ENCODE measurements at regions not wholly inside any gene's neighbourhood (a gene's known extent, or its start where the extent isn't known, plus 50 kb on each side); places are given as distances from the start of the nearest gene placed in this dataset.
"Not testable (repeated sequence)": the region's sequence is repeated elsewhere in the genome, so short reads cannot be mapped to it uniquely, and the experiment has no call there.

DNA sequence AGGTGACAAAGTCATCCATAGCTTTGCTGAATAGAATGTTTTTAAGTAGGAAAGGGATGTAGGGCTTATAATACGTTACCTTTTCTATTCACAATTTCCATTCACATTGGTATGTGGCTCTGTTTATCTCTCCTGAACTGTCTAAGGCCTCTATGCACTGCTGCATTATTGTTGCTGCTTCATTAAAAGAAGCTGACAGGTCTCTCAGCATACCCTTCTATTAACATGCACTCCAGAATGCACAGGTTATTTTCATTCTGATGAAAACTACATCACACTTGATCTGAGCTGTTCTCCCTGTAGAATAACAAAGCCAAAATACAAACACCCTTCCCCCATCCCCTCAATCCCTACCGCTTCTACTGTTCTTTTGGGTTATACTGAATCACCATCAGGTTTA is 399.3 kb downstream of the TBC1D32 start:
- H3K4me3 ChIP-seq = no peak overlapping the region
- intact Hi-C loops (cut with DNase I) = no loop called here
- no peaks in the 10 kb centered on the region for H3K4me1 ChIP-seq
- no peaks in the 10 kb centered on the region for H3K9me3 ChIP-seq
- H3K36me3 ChIP-seq = no peaks in the 10 kb centered on the region
- TF ChIP-seq, protein P1, sequence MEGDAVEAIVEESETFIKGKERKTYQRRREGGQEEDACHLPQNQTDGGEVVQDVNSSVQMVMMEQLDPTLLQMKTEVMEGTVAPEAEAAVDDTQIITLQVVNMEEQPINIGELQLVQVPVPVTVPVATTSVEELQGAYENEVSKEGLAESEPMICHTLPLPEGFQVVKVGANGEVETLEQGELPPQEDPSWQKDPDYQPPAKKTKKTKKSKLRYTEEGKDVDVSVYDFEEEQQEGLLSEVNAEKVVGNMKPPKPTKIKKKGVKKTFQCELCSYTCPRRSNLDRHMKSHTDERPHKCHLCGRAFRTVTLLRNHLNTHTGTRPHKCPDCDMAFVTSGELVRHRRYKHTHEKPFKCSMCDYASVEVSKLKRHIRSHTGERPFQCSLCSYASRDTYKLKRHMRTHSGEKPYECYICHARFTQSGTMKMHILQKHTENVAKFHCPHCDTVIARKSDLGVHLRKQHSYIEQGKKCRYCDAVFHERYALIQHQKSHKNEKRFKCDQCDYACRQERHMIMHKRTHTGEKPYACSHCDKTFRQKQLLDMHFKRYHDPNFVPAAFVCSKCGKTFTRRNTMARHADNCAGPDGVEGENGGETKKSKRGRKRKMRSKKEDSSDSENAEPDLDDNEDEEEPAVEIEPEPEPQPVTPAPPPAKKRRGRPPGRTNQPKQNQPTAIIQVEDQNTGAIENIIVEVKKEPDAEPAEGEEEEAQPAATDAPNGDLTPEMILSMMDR (IDR thresholded peaks at IDR 0.05) = no peak
- no peak for TF ChIP-seq POLR2A (IDR thresholded peaks at IDR 0.05)
- peaks cover 0 to 3% (median 0%) of the 10 kb centered on the region in 9 donors for H3K27me3 ChIP-seq
- WGBS, 4 donors = 47 to 68% (median 59%) methylated on average over 2 of the region's 2 CpGs
- no peak for ATAC-seq
- DNase-seq = no peak
- H3K27ac ChIP-seq = no peak overlapping the region

DNA sequence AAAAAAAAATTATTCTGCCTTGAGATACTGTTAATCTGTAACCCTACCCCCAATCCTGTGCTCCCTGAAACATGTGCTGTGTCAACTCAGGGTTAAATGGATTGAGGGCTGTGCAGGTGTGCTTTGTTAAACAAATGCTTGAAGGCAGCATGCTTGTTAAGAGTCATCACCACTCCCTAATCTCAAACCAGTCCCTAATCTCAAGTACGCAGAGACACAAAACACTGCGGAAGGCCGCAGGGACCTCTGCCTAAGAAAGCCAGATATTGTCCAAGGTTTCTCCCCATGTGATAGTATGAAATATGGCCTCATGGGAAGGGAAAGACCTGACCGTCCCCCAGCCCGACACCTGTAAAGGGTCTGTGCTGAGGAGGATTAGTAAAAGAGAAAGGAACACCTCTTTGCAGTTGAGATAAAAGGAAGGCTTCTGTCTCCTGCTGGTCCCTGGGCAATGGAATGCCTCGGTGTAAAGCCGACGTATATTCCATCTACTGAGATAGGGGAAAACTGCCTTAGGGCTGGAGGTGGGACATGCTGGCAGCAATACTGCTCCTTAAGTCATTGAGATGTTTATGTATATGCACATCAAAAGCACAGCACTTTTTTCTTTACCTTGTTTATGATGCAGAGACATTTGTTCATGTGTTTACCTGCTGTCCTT is 402.6 kb downstream of the TBC1D32 start:
- 18 to 30% (median 22%) methylated on average over 8 of the region's 8 CpGs for WGBS, 4 donors
- ATAC-seq; intact Hi-C loops (cut with DNase I): not testable (repeated sequence)

DNA sequence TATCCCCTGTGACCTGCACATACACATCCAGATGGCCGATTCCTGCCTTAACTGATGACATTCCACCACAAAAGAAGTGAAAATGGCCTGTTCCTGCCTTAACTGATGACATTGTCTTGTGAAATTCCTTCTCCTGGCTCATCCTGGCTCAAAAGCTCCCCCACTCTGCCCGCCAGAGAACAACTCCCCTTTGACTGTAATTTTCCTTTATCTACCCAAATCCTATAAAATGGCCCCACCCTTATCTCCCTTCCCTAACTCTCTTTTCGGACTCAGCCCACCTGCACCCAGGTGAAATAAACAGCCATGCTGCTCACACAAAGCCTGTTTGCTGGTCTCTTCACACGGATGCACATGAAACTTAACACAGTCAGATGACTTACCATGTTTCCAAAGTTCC is 403.8 kb downstream of the TBC1D32 start:
- intact Hi-C loops (cut with DNase I); H3K27ac ChIP-seq; H3K4me3 ChIP-seq; H3K9me3 ChIP-seq; DNase-seq; H3K4me1 ChIP-seq; H3K36me3 ChIP-seq; H3K27me3 ChIP-seq; ATAC-seq: not testable (repeated sequence)
- 54 to 63% (median 58%) methylated on average over 4 of the region's 4 CpGs for WGBS, 4 donors

More for the DNA sequence above, 402.6 kb downstream of the TBC1D32 start:
- H3K9me3 ChIP-seq, DNase-seq, H3K27me3 ChIP-seq, H3K4me1 ChIP-seq, H3K27ac ChIP-seq, H3K4me3 ChIP-seq, H3K36me3 ChIP-seq: not testable (repeated sequence)

DNA sequence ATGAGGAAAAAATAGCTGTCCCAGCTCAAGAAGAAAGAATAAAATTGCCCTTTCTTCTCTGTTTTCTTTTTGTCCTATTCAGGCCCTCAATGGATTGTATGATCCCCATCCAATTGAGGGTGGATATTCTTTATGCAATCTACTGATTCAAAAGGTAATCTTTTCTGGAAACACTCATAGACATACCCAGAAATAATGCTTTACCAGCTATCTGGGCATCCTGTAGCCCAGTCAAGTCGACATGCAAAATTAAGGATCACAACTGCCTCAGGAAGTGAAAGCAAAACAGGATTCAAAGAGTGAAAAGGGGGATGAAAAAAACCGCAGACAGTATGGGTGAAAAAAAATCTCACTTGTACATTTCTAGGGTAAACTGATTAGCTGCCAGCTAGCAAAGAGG is 410.1 kb downstream of the TBC1D32 start:
- no peak for ATAC-seq
- TF ChIP-seq, protein P1 (IDR thresholded peaks at IDR 0.05) = no peak
- no peak for TF ChIP-seq POLR2A (IDR thresholded peaks at IDR 0.05)
- H3K4me1 ChIP-seq = no peaks in the 10 kb centered on the region
- 65 to 75% (median 71%) methylated on average over 2 of the region's 2 CpGs for WGBS, 4 donors
- H3K27me3 ChIP-seq = no peaks in the 10 kb centered on the region
- no peaks in the 10 kb centered on the region for H3K36me3 ChIP-seq
- DNase-seq = no peak
- intact Hi-C loops (cut with DNase I) = no loop called here
- peaks cover 0 to 10% (median 0%) of the 10 kb centered on the region in 12 donors for H3K9me3 ChIP-seq
- no peak overlapping the region for H3K4me3 ChIP-seq
- H3K27ac ChIP-seq = no peak overlapping the region

DNA sequence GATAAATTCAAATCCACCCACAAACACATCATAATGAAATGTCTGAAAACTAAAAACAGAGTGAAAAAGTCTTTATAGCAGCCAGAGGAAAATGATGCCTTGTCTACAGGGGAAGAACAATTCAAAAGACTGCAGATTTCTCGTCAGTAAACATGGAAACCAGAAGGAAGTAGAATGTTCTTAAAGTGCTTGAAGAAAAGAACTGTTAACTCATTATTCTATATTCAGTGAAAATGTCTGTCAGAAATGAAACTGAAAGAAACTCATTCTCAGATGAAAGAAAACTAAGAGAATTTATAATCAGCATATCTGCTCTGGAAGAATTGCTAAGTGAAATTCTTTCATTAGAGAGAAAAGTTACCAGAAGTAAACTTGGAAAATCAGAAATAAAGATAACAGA is 416.1 kb downstream of the TBC1D32 start:
- intact Hi-C loops (cut with DNase I) = no loop called here
- DNase-seq (no peak), ATAC-seq (no peak)
- Histone ChIP-seq H3K4me3 (no peak overlapping the region), H3K36me3 (no peaks in the 10 kb centered on the region), H3K4me1 (no peaks in the 10 kb centered on the region), H3K27me3 (no peaks in the 10 kb centered on the region), H3K9me3 (peaks cover 0 to 3% (median 0%) of the 10 kb centered on the region in 12 donors), H3K27ac (no peak overlapping the region)
- WGBS, 4 donors = 23 to 52% (median 43%) methylated on average over 1 of the region's 1 CpG
- TF ChIP-seq, protein P1 (IDR thresholded peaks at IDR 0.05) = no peak
- no peak for TF ChIP-seq POLR2A (IDR thresholded peaks at IDR 0.05)

Data from heart left ventricle (tissue), 16 donors.